GM23338 (cell line): ENCODE measurements at regions not wholly inside any gene's neighbourhood (a gene's known extent, or its start where the extent isn't known, plus 50 kb on each side); places are given as distances from the start of the nearest gene placed in this dataset.

Source experiments
- EZH2 ChIP-seq: fragments of 200-600 bp; sonication (generic); IDR thresholded peaks from one replicate; pipeline ENCODE4 v1.8.0; 2017; ENCODE audit warnings: antibody characterized with exemption, mild to moderate bottlenecking, low read depth; ENCODE audit not compliant: unreplicated experiment
- POLR2AphosphoS5 ChIP-seq: IDR thresholded peaks from 2 replicates; pipeline ENCODE4 v1.6.1; 2016; ENCODE audit warnings: antibody characterized with exemption, low read depth
- REST ChIP-seq: IDR thresholded peaks from one replicate; pipeline ENCODE4 v1.6.1; 2018; ENCODE audit warnings: antibody characterized with exemption; ENCODE audit not compliant: unreplicated experiment
- ZNF114 ChIP-seq: fragments of 250-450 bp; sonication (Bioruptor Pico); IDR thresholded peaks from 2 replicates; pipeline ENCODE4 v1.5.0; 2020; ENCODE audit warnings: mild to moderate bottlenecking, moderate library complexity
- ZNF331 ChIP-seq: fragments of 250-450 bp; sonication (Bioruptor Pico); IDR thresholded peaks from 2 replicates; pipeline ENCODE4 v1.5.0; 2020; ENCODE audit warnings: low read depth, mild to moderate bottlenecking, moderate library complexity
- ZNF462 ChIP-seq: fragments of 250-450 bp; sonication (Bioruptor Pico); IDR thresholded peaks from 2 replicates; pipeline ENCODE4 v1.5.0; 2020; ENCODE audit warnings: mild to moderate bottlenecking, moderate library complexity
- TF ChIP-seq, protein P1 (sequence below), 2 experiments: fragments of 200-600 bp in 1 of 2; sonication (generic) in 1 of 2; conservative IDR thresholded peaks; 2 replicates each; pipeline versions ENCODE4 v1.5.1 to v1.6.1; 2016 to 2017; ENCODE audit warnings: antibody characterized with exemption in 2 of 2, low read depth in 2 of 2, mild to moderate bottlenecking in 2 of 2, moderate library complexity in 1 of 2

DNA sequence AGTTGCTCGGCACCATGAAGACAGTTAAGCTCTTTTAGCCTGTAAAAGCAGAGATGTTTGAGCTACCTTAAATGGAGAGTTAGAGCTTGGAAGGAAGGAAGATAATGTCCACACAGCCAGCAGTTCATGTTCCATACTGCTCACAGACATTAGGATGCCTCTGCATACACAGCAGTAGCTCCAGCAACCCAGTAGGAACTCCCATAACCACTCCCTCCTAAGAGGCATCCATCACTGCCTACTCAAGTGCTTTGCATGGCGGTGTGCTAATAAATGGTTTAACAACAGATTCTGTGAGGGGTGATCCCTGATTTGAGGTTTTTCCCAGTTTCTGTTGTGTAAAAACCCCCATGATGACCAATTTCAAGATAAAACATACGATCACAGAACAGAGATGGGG, 286.4 kb downstream of the HACE1 start (continued):
- TF ChIP-seq ZNF462 (CRISPR knock-in tag) (no peak), ZNF114 (CRISPR knock-in tag) (no peak), EZH2 (no peak), REST (no peak), POLR2AphosphoS5 (no peak), ZNF331 (no peak)
- TF ChIP-seq, protein P1, sequence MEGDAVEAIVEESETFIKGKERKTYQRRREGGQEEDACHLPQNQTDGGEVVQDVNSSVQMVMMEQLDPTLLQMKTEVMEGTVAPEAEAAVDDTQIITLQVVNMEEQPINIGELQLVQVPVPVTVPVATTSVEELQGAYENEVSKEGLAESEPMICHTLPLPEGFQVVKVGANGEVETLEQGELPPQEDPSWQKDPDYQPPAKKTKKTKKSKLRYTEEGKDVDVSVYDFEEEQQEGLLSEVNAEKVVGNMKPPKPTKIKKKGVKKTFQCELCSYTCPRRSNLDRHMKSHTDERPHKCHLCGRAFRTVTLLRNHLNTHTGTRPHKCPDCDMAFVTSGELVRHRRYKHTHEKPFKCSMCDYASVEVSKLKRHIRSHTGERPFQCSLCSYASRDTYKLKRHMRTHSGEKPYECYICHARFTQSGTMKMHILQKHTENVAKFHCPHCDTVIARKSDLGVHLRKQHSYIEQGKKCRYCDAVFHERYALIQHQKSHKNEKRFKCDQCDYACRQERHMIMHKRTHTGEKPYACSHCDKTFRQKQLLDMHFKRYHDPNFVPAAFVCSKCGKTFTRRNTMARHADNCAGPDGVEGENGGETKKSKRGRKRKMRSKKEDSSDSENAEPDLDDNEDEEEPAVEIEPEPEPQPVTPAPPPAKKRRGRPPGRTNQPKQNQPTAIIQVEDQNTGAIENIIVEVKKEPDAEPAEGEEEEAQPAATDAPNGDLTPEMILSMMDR (conservative IDR thresholded peaks at IDR 0.05; ENCODE audit: low read depth in 2 of 2) = no peak
